ENCODE measurements at regions not wholly inside any gene's neighbourhood (a gene's known extent, or its start where the extent isn't known, plus 50 kb on each side); places are given as distances from the start of the nearest gene placed in this dataset.
"Not testable (repeated sequence)": the region's sequence is repeated elsewhere in the genome, so short reads cannot be mapped to it uniquely, and the experiment has no call there.

DNA sequence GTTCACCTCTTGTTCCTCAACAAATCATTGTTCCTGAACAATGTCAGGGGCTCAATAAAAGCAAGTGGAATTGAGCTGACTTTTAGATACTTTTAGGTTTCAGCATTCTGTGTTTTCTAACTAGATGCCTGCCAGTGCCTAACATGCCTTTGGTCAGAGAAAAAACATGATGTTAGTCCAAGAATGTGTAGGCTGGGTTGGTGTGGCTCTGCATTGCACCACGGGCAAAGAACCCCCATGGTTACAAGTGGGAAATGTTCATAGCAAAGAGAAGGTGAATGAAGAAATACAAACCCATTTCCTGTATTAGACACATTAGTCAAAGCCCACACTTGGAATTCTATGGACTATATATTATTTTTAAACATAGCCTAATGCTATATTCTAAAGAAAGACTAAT is 193.3 kb downstream of the TMEM200A start:
- DNase-seq (no peak), ATAC-seq (ENCODE audit: low read depth) (no peak)
- no peak overlapping the region for H2AFZ ChIP-seq (ENCODE audit: insufficient read depth, low read depth, low read length, poor library complexity, severe bottlenecking)
- no peaks in the 10 kb centered on the region for H3K36me3 ChIP-seq (replicated peaks in 1 of 2; ENCODE audit: control extremely low read depth in 1 of 2, control insufficient read depth in 1 of 2, extremely low read depth in 1 of 2, insufficient read depth in 2 of 2, low read length in 1 of 2)
- no peaks in the 10 kb centered on the region for H4K20me1 ChIP-seq (ENCODE audit: control insufficient read depth, insufficient read depth, low read length, poor library complexity, severe bottlenecking)
- Mint-ChIP-seq H3K4me1 (peaks cover 16% of the 10 kb centered on the region), H3K9me3 (ENCODE audit: insufficient read depth) (no peaks in the 10 kb centered on the region), H3K4me3 (no peak overlapping the region), H3K27ac (no peak overlapping the region), H3K27me3 (peaks cover under 1% of the 10 kb centered on the region)
- H3K79me2 ChIP-seq (ENCODE audit: control insufficient read depth, insufficient read depth, low read length) = no peaks in the 10 kb centered on the region
- H3K4me1 ChIP-seq (ENCODE audit: control insufficient read depth in 2 of 2, insufficient read depth in 2 of 2, low read length in 2 of 2) = peaks cover 8 to 13% of the 10 kb centered on the region in 2 donors
- no peaks in the 10 kb centered on the region for H3K27me3 ChIP-seq (replicated peaks in 1 of 4; ENCODE audit: control extremely low read depth in 1 of 4, control insufficient read depth in 3 of 4, insufficient read depth in 4 of 4, low read length in 3 of 4)
- no peak overlapping the region for H3K4me2 ChIP-seq (replicated peaks; ENCODE audit: low read depth, low read length, poor library complexity, severe bottlenecking)
- intact Hi-C loops (cut with micrococcal nuclease) = no loop called here
- peaks cover 0 to 7% (median 2%) of the 10 kb centered on the region in 3 donors for H3K9me3 ChIP-seq (ENCODE audit: control extremely low read depth in 1 of 3, control insufficient read depth in 2 of 3, insufficient read depth in 1 of 3, low read length in 2 of 3)
- ChIA-PET CTCF (no interaction called here), POLR2A (no interaction called here)
- no peak overlapping the region for H3K4me3 ChIP-seq (ENCODE audit: control extremely low read depth in 1 of 5, extremely low read depth in 1 of 5, insufficient read depth in 1 of 5, low read depth in 2 of 5, low read length in 4 of 5)
- no CpG with 5 or more reads among the region's 1 CpG for WGBS (ENCODE audit: insufficient coverage)
- no peak overlapping the region for H3K27ac ChIP-seq (ENCODE audit: low read length in 2 of 2)
- TF ChIP-seq, protein P1, sequence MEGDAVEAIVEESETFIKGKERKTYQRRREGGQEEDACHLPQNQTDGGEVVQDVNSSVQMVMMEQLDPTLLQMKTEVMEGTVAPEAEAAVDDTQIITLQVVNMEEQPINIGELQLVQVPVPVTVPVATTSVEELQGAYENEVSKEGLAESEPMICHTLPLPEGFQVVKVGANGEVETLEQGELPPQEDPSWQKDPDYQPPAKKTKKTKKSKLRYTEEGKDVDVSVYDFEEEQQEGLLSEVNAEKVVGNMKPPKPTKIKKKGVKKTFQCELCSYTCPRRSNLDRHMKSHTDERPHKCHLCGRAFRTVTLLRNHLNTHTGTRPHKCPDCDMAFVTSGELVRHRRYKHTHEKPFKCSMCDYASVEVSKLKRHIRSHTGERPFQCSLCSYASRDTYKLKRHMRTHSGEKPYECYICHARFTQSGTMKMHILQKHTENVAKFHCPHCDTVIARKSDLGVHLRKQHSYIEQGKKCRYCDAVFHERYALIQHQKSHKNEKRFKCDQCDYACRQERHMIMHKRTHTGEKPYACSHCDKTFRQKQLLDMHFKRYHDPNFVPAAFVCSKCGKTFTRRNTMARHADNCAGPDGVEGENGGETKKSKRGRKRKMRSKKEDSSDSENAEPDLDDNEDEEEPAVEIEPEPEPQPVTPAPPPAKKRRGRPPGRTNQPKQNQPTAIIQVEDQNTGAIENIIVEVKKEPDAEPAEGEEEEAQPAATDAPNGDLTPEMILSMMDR (IDR thresholded peaks at IDR 0.05) = no peak
- no peak for TF ChIP-seq EZH2 (IDR thresholded peaks at IDR 0.05; ENCODE audit: borderline replicate concordance, insufficient read depth, low read depth, low read length, poor library complexity, severe bottlenecking)
- H3K9ac ChIP-seq (ENCODE audit: low read length) = no peak overlapping the region

DNA sequence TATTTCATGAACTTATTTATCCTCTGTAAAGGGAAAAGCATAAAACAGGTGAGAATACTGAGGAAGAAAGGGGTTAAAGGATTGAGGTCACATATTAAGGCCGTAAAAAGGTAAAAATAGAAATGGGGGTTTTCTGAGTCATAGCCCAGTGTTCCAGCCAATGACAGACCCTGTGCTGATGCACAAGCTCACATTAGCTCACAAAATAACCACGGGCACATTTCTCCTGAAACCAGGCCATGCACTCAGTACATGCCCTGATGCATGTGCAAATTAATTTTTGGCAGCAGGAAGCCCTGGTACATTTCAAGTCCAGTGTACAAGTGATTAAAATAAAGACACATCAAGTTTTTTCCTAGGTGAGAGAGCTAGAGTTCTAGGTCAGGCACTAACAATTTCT is 194.4 kb downstream of the TMEM200A start:
- no peaks in the 10 kb centered on the region for H4K20me1 ChIP-seq (ENCODE audit: control insufficient read depth, insufficient read depth, low read length, poor library complexity, severe bottlenecking)
- no peaks in the 10 kb centered on the region for H3K36me3 ChIP-seq (replicated peaks in 1 of 2; ENCODE audit: control extremely low read depth in 1 of 2, control insufficient read depth in 1 of 2, extremely low read depth in 1 of 2, insufficient read depth in 2 of 2, low read length in 1 of 2)
- ATAC-seq (ENCODE audit: low read depth) (no peak), DNase-seq (no peak)
- Mint-ChIP-seq H3K27me3 (no peaks in the 10 kb centered on the region), H3K4me1 (peaks cover 16% of the 10 kb centered on the region), H3K27ac (no peak overlapping the region), H3K9me3 (ENCODE audit: insufficient read depth) (no peaks in the 10 kb centered on the region), H3K4me3 (no peak overlapping the region)
- H3K9me3 ChIP-seq (ENCODE audit: control extremely low read depth in 1 of 3, control insufficient read depth in 2 of 3, insufficient read depth in 1 of 3, low read length in 2 of 3) = peaks cover 0 to 7% (median 2%) of the 10 kb centered on the region in 3 donors
- TF ChIP-seq EZH2 (IDR thresholded peaks at IDR 0.05; ENCODE audit: borderline replicate concordance, insufficient read depth, low read depth, low read length, poor library complexity, severe bottlenecking) = no peak
- TF ChIP-seq, protein P1 (IDR thresholded peaks at IDR 0.05) = no peak
- H3K4me1 ChIP-seq (ENCODE audit: control insufficient read depth in 2 of 2, insufficient read depth in 2 of 2, low read length in 2 of 2) = peaks cover 8 to 13% of the 10 kb centered on the region in 2 donors
- CTCF ChIA-PET = interaction anchor here (0.5 kb wide), 1 partner anchor 419 kb away, joined by 4 read pairs; no protein-coding TSS in a partner anchor
- H3K27ac ChIP-seq (ENCODE audit: low read length in 2 of 2) = no peak overlapping the region
- POLR2A ChIA-PET = no interaction called here
- 29% methylated on average over 1 of the region's 2 CpGs for WGBS (ENCODE audit: insufficient coverage)
- H3K4me3 ChIP-seq (ENCODE audit: control extremely low read depth in 1 of 5, extremely low read depth in 1 of 5, insufficient read depth in 1 of 5, low read depth in 2 of 5, low read length in 4 of 5) = no peak overlapping the region
- no peaks in the 10 kb centered on the region for H3K27me3 ChIP-seq (replicated peaks in 1 of 4; ENCODE audit: control extremely low read depth in 1 of 4, control insufficient read depth in 3 of 4, insufficient read depth in 4 of 4, low read length in 3 of 4)
- intact Hi-C loops (cut with micrococcal nuclease) = no loop called here
- no peak overlapping the region for H3K9ac ChIP-seq (ENCODE audit: low read length)
- no peak overlapping the region for H3K4me2 ChIP-seq (replicated peaks; ENCODE audit: low read depth, low read length, poor library complexity, severe bottlenecking)
- H3K79me2 ChIP-seq (ENCODE audit: control insufficient read depth, insufficient read depth, low read length) = no peaks in the 10 kb centered on the region
- no peak overlapping the region for H2AFZ ChIP-seq (ENCODE audit: insufficient read depth, low read depth, low read length, poor library complexity, severe bottlenecking)

DNA sequence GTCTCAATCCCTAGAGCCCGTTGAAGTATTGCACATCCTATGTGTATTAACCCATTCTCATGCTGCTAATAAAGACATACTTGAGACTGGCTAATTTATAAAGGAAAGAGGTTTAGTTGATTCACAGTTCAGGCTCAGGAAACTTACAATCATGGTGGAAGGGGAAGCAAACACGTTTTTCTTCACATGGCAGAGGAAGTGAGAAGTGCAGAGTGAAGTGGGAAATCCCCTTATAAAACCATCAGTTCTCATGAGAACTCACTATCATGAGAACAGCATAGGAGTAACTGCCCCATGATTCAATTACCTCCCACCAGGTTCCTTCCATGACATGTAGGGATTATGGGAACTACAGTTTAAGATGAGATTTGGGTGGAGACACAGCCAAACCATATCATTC is 195.3 kb downstream of the TMEM200A start:
- H3K27ac Mint-ChIP-seq; H4K20me1 ChIP-seq (ENCODE audit: control insufficient read depth, insufficient read depth, low read length, poor library complexity, severe bottlenecking); CTCF ChIA-PET; H3K27me3 ChIP-seq (replicated peaks in 1 of 4; ENCODE audit: control extremely low read depth in 1 of 4, control insufficient read depth in 3 of 4, insufficient read depth in 4 of 4, low read length in 3 of 4); H3K4me3 ChIP-seq (ENCODE audit: control extremely low read depth in 1 of 5, extremely low read depth in 1 of 5, insufficient read depth in 1 of 5, low read depth in 2 of 5, low read length in 4 of 5); H3K36me3 ChIP-seq (replicated peaks in 1 of 2; ENCODE audit: control extremely low read depth in 1 of 2, control insufficient read depth in 1 of 2, extremely low read depth in 1 of 2, insufficient read depth in 2 of 2, low read length in 1 of 2); H3K9ac ChIP-seq (ENCODE audit: low read length); H3K79me2 ChIP-seq (ENCODE audit: control insufficient read depth, insufficient read depth, low read length); H2AFZ ChIP-seq (ENCODE audit: insufficient read depth, low read depth, low read length, poor library complexity, severe bottlenecking); H3K4me3 Mint-ChIP-seq; H3K4me2 ChIP-seq (replicated peaks; ENCODE audit: low read depth, low read length, poor library complexity, severe bottlenecking); H3K9me3 Mint-ChIP-seq (ENCODE audit: insufficient read depth); H3K9me3 ChIP-seq (ENCODE audit: control extremely low read depth in 1 of 3, control insufficient read depth in 2 of 3, insufficient read depth in 1 of 3, low read length in 2 of 3); H3K27me3 Mint-ChIP-seq; POLR2A ChIA-PET; intact Hi-C loops (cut with micrococcal nuclease): not testable (repeated sequence)
- H3K4me1 Mint-ChIP-seq = peaks cover 16% of the 10 kb centered on the region
- no CpG with 5 or more reads among the region's 2 CpGs for WGBS (ENCODE audit: insufficient coverage)
- DNase-seq = peak; percentile 48
- H3K27ac ChIP-seq (ENCODE audit: low read length in 2 of 2) = peak overlapping the region in 1 of 2 donors; percentile 17
- peaks cover 8 to 13% of the 10 kb centered on the region in 2 donors for H3K4me1 ChIP-seq (ENCODE audit: control insufficient read depth in 2 of 2, insufficient read depth in 2 of 2, low read length in 2 of 2)
- ATAC-seq (ENCODE audit: low read depth) = peak; percentile 28
